Inferior parietal cortex (tissue), 1 donor: ENCODE measurements at regions not wholly inside any gene's neighbourhood (a gene's known extent, or its start where the extent isn't known, plus 50 kb on each side); places are given as distances from the start of the nearest gene placed in this dataset.

Experiments
- DNase-seq: peaks from one replicate; pipeline ENCODE4 v3.0.0-alpha.2; 2016; ENCODE audit errors: extremely low spot score

GRCh38 chr2:239630618-239631286 is 229.9 kb upstream of the HDAC4 start:
- DNase-seq: peak; percentile 33

- peak; percentile 22 for DNase-seq
Measured at GRCh38 chr2:239629926-239630617, 229.3 kb upstream of the HDAC4 start.

- DNase-seq: no peak
Measured at GRCh38 chr2:239626961-239627592, 226.3 kb upstream of the HDAC4 start.

- DNase-seq: no peak
Measured at GRCh38 chr2:239625971-239626734, 225.3 kb upstream of the HDAC4 start.

- DNase-seq: no peak
Measured at GRCh38 chr2:239625156-239625845, 224.5 kb upstream of the HDAC4 start.

- DNase-seq: no peak
Measured at GRCh38 chr2:239621611-239622010, 220.8 kb upstream of the HDAC4 start.

- no peak for DNase-seq
Measured at GRCh38 chr2:239619369-239619768, 218.5 kb upstream of the HDAC4 start.

- no peak for DNase-seq
Measured at GRCh38 chr2:239616729-239617128, 215.9 kb upstream of the HDAC4 start.

GRCh38 chr2:239612133-239612532 is 211.3 kb upstream of the HDAC4 start:
- DNase-seq: no peak

- DNase-seq: no peak
Measured at GRCh38 chr2:239611222-239611795, 210.5 kb upstream of the HDAC4 start.

- no peak for DNase-seq
Measured at GRCh38 chr2:239610457-239611221, 209.8 kb upstream of the HDAC4 start.

- DNase-seq: no peak
Measured at GRCh38 chr2:239609607-239610310, 208.9 kb upstream of the HDAC4 start.

- DNase-seq: no peak
Measured at GRCh38 chr2:239609162-239609561, 208.3 kb upstream of the HDAC4 start.

- no peak for DNase-seq
Measured at GRCh38 chr2:239608723-239609122, 207.9 kb upstream of the HDAC4 start.

GRCh38 chr2:239608260-239608659 is 207.4 kb upstream of the HDAC4 start:
- DNase-seq: no peak

GRCh38 chr2:239607517-239608191 is 206.8 kb upstream of the HDAC4 start:
- no peak for DNase-seq

- no peak for DNase-seq
Measured at GRCh38 chr2:239606741-239607516, 206.1 kb upstream of the HDAC4 start.

- DNase-seq: peak; percentile 5
Measured at GRCh38 chr2:239605976-239606375, 205.2 kb upstream of the HDAC4 start.

- no peak for DNase-seq
Measured at GRCh38 chr2:239605409-239605808, 204.6 kb upstream of the HDAC4 start.
